ENCODE measurements at regions not wholly inside any gene's neighbourhood (a gene's known extent, or its start where the extent isn't known, plus 50 kb on each side); places are given as distances from the start of the nearest gene placed in this dataset.

GRCh38 chr1:218514689-218515088 lies 169.6 kb downstream of the TGFB2 start:
- H2BK20ac ChIP-seq (ENCODE audit: low read length), result no peak overlapping the region
- WGBS, 2 experiments (ENCODE audit: extremely low coverage in 1 of 2, insufficient coverage in 1 of 2, insufficient read length in 1 of 2, insufficient replicate concordance in 2 of 2, low coverage in 1 of 2, low lambda C conversion rate in 2 of 2, missing lambda C conversion rate in 1 of 2), result 92% methylated on average over 2 of the region's 2 CpGs; no CpG with 5 or more reads in 1 of the 2 experiments
- H3K14ac ChIP-seq (ENCODE audit: insufficient read length), result no peak overlapping the region
- DNase-seq (ENCODE audit: low read depth in 1 of 2, low spot score in 2 of 2) (no peak), FAIRE-seq (no peak)
- H3K4me1 ChIP-seq (replicated peaks in 1 of 4; ENCODE audit: control insufficient read depth in 3 of 4, insufficient read depth in 4 of 4, low read length in 3 of 4), result no peaks in the 10 kb centered on the region
- no peak overlapping the region for H3K4me3 ChIP-seq (ENCODE audit: extremely low read depth in 1 of 4, insufficient read depth in 2 of 4, low read depth in 3 of 4, low read length in 4 of 4)
- no peak overlapping the region for H2BK12ac ChIP-seq (ENCODE audit: low read depth, low read length)
- H3K9me3 ChIP-seq (ENCODE audit: insufficient read depth in 2 of 2, low read depth in 1 of 2, low read length in 1 of 2), result no peaks in the 10 kb centered on the region
- no peak overlapping the region for H4K91ac ChIP-seq (replicated peaks; ENCODE audit: insufficient read length, low read length)
- H3K23me2 ChIP-seq (ENCODE audit: low read depth, low read length), result no peaks in the 10 kb centered on the region
- no peak overlapping the region for H3K27ac ChIP-seq (ENCODE audit: low read depth, low read length)
- TF ChIP-seq JUN (IDR thresholded peaks at IDR 0.05; ENCODE audit: low read depth, low read length) (no peak), CHD2 (IDR thresholded peaks at IDR 0.05; ENCODE audit: low read length) (no peak)
- ChIA-PET POLR2A (ENCODE audit: partially characterized antibody) (no interaction called here), CTCF (ENCODE audit: partially characterized antibody) (interaction anchor here (0.6 to 1.9 kb wide), 3 partner anchors 8 to 255 kb away, joined by 3 to 5 read pairs (median 3); no protein-coding TSS in a partner anchor)
- no peak overlapping the region for H3K56ac ChIP-seq (replicated peaks; ENCODE audit: insufficient read length, low read depth, low read length)
- no peak overlapping the region for H3K18ac ChIP-seq (ENCODE audit: extremely low read depth, low read length)
- no peak overlapping the region for H3K9ac ChIP-seq (replicated peaks in 1 of 4; ENCODE audit: extremely low read depth in 1 of 4, low read depth in 3 of 4, low read length in 3 of 4)
- H3K36me3 ChIP-seq (ENCODE audit: control insufficient read depth in 2 of 4, insufficient read depth in 4 of 4, low read length in 3 of 4), result no peaks in the 10 kb centered on the region
- H4K20me1 ChIP-seq (replicated peaks in 1 of 2; ENCODE audit: control insufficient read depth in 1 of 2, insufficient read depth in 2 of 2, low read length in 2 of 2), result no peaks in the 10 kb centered on the region
- no peak overlapping the region for H2BK5ac ChIP-seq (ENCODE audit: low read depth, low read length)
- H4K8ac ChIP-seq (ENCODE audit: extremely low read depth, insufficient read depth, low read length), result no peak overlapping the region
- H3K79me2 ChIP-seq (ENCODE audit: control insufficient read depth in 1 of 2, insufficient read depth in 2 of 2, low read length in 2 of 2), result no peaks in the 10 kb centered on the region
- peaks cover 0 to 1% (median 0%) of the 10 kb centered on the region in 4 experiments; a peak in 1 of 7 replicates for H3K27me3 ChIP-seq (replicated peaks in 1 of 4; ENCODE audit: control insufficient read depth in 3 of 4, extremely low read depth in 1 of 4, insufficient read depth in 3 of 4, low read length in 3 of 4)
- no peak overlapping the region for H3K23ac ChIP-seq (ENCODE audit: insufficient read length)
- H2BK15ac ChIP-seq (ENCODE audit: low read length), result no peak overlapping the region
- H2AFZ ChIP-seq (ENCODE audit: low read length), result no peak overlapping the region
- H3K79me1 ChIP-seq (ENCODE audit: low read depth, low read length), result no peaks in the 10 kb centered on the region
- no peak overlapping the region for H3K4me2 ChIP-seq (ENCODE audit: insufficient read depth in 1 of 2, low read depth in 2 of 2, low read length in 2 of 2)
- H3K4ac ChIP-seq (replicated peaks; ENCODE audit: insufficient read length, low read depth, low read length), result no peak overlapping the region
- H2BK120ac ChIP-seq (replicated peaks; ENCODE audit: low read depth, low read length), result no peak overlapping the region
- H2AK5ac ChIP-seq (ENCODE audit: low read depth, low read length), result no peak overlapping the region
- no peak overlapping the region for H4K5ac ChIP-seq (ENCODE audit: insufficient read length, low read depth, low read length)
